Peyer's patch (tissue), 4 donors: ENCODE measurements at regions not wholly inside any gene's neighbourhood (a gene's known extent, or its start where the extent isn't known, plus 50 kb on each side); places are given as distances from the start of the nearest gene placed in this dataset.

ENCODE experiments used
- POLR2A ChIP-seq, 2 donors: fragments of 450-650 bp; IDR thresholded peaks; one replicate each; pipeline ENCODE4 v1.5.1; 2017; ENCODE audit warnings: antibody characterized with exemption in 2 of 2, mild to moderate bottlenecking in 2 of 2, moderate library complexity in 2 of 2
- TF ChIP-seq, protein P1 (sequence below), 6 experiments: fragments of 450-650 bp in 4 of 6; fragments of 200-600 bp in 2 of 6; sonication (generic) in 1 of 6; IDR thresholded peaks; one replicate each; pipeline ENCODE4 v1.5.1; 2017 to 2019; ENCODE audit warnings: antibody characterized with exemption in 6 of 6, mild to moderate bottlenecking in 3 of 6, moderate library complexity in 1 of 6

DNA sequence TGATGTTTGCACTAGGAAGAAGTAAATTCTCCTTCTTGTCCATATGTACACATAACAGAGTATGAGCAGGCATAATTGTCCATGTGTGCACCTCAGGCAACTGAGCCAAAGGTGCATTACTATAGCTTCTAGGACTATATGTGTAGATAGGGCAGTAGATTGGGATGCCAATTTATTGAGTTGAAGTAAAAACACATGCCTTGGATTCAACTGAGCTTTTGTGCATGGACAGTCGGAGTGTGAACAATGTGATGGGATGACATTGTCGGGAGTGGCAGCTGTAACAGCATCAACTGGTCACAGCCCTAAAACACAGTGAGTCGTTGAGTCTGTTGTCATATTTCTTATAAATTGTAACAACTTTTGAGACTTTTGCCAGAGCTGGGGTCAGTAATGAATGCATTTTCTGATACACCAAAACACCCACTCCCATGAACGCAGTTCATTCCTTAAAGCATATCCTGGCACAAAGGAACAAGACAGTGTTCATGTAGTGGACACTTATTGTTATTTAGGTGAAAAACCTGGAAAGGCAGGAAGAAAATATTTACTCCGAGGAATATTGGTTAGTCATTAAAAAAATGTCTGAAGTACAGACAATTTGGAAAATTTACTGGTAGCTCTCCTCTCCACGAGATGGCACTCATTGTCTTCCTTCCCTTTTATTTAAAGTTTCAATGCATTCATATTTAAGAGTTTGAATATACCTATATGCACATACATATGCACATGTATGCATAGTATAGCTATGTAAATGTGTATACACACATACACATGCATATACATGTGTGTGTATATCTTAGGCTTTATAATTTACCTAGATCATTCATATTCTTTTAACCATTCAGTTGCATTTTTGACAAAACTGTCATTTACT lies 302.0 kb upstream of the STXBP5 start:
- TF ChIP-seq, protein P1, sequence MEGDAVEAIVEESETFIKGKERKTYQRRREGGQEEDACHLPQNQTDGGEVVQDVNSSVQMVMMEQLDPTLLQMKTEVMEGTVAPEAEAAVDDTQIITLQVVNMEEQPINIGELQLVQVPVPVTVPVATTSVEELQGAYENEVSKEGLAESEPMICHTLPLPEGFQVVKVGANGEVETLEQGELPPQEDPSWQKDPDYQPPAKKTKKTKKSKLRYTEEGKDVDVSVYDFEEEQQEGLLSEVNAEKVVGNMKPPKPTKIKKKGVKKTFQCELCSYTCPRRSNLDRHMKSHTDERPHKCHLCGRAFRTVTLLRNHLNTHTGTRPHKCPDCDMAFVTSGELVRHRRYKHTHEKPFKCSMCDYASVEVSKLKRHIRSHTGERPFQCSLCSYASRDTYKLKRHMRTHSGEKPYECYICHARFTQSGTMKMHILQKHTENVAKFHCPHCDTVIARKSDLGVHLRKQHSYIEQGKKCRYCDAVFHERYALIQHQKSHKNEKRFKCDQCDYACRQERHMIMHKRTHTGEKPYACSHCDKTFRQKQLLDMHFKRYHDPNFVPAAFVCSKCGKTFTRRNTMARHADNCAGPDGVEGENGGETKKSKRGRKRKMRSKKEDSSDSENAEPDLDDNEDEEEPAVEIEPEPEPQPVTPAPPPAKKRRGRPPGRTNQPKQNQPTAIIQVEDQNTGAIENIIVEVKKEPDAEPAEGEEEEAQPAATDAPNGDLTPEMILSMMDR (IDR thresholded peaks at IDR 0.05) = peak in 4 of 6 experiments; percentile 6 to 49 (median 44)
- no peak for TF ChIP-seq POLR2A (IDR thresholded peaks at IDR 0.05)
